ENCODE measurements at regions not wholly inside any gene's neighbourhood (a gene's known extent, or its start where the extent isn't known, plus 50 kb on each side); places are given as distances from the start of the nearest gene placed in this dataset.

DNA sequence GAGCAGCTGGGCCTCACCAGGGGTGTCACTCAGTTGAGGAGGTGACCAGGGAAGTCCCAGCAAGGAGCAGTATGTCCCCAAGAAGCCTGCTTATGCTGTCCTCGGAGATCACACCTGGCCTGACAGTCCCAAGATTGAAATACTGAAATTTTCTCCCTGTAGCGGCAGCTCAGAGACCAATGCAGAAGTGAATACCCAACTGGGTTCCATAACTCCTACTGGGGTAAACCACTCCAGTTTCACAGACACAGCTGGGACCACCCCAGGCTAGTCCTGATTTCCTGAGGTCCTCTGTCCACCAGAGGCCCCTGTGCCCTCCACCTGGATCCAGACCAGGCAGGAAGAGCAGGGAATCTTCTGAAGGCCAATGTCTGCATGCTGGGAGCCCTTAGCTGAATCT is 298.1 kb downstream of the ZEB1 start:
- H3K27me3 Mint-ChIP-seq (ENCODE audit: unreplicated experiment) = no peaks in the 10 kb centered on the region
- peaks cover 14% of the 10 kb centered on the region for H3K36me3 Mint-ChIP-seq (ENCODE audit: unreplicated experiment)

DNA sequence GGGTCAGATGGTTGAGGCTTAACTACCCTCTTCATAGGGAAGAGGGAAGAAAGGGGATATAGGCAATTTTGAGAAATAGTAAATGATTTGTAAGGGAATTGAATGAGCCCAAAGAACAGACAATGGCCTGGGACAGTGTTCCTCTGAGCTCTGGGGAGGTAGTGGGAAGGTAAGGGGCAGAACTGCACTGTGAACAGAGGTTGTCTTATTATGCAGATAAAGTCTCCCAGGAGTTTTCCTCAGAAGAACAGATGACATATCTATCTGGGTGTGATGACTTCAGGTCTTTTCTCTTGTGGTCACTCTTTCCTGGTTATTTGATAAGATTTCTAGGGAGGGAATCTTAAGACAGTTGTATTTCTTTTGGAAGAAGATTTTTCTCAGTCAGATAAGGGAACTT is 296.1 kb downstream of the ZEB1 start:
- Mint-ChIP-seq H3K27ac (ENCODE audit: unreplicated experiment) (no peak overlapping the region), H3K4me1 (ENCODE audit: low read depth, unreplicated experiment) (peaks cover 17% of the 10 kb centered on the region), H3K36me3 (ENCODE audit: unreplicated experiment) (peaks cover 10% of the 10 kb centered on the region), H3K9me3 (ENCODE audit: unreplicated experiment) (peaks cover 3% of the 10 kb centered on the region), H3K27me3 (ENCODE audit: unreplicated experiment) (no peaks in the 10 kb centered on the region), H3K4me3 (ENCODE audit: unreplicated experiment) (no peak overlapping the region)
- DNase-seq = no peak
- TF ChIP-seq, protein P1, sequence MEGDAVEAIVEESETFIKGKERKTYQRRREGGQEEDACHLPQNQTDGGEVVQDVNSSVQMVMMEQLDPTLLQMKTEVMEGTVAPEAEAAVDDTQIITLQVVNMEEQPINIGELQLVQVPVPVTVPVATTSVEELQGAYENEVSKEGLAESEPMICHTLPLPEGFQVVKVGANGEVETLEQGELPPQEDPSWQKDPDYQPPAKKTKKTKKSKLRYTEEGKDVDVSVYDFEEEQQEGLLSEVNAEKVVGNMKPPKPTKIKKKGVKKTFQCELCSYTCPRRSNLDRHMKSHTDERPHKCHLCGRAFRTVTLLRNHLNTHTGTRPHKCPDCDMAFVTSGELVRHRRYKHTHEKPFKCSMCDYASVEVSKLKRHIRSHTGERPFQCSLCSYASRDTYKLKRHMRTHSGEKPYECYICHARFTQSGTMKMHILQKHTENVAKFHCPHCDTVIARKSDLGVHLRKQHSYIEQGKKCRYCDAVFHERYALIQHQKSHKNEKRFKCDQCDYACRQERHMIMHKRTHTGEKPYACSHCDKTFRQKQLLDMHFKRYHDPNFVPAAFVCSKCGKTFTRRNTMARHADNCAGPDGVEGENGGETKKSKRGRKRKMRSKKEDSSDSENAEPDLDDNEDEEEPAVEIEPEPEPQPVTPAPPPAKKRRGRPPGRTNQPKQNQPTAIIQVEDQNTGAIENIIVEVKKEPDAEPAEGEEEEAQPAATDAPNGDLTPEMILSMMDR (IDR thresholded peaks at IDR 0.05; ENCODE audit: partially characterized antibody, unreplicated experiment) = no peak

More for the DNA sequence above, 298.1 kb downstream of the ZEB1 start:
- Mint-ChIP-seq H3K27ac (ENCODE audit: unreplicated experiment) (no peak overlapping the region), H3K9me3 (ENCODE audit: unreplicated experiment) (peaks cover 3% of the 10 kb centered on the region), H3K4me3 (ENCODE audit: unreplicated experiment) (no peak overlapping the region), H3K4me1 (ENCODE audit: low read depth, unreplicated experiment) (peaks cover 23% of the 10 kb centered on the region)
- DNase-seq = no peak
- TF ChIP-seq, protein P1 (IDR thresholded peaks at IDR 0.05; ENCODE audit: partially characterized antibody, unreplicated experiment) = no peak

DNA sequence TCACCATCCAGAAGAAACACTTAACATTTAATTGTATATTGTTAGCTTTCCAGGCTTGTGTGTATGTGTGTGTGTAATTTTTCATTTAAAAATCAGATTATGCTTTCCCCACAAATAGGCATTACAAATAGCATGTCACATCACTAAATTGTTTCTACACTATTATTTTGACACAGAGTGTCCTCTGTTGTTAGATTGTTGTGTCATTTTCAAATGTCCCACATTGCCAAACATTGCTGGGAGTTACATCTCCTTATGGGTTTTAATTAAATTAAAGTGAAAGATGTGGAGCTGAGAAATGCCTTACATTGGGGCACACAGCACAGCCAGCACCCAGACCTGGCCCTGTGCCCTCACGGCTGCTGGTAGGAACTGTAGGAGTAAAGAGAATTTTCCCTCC is 295.6 kb downstream of the ZEB1 start:
- H3K4me1 Mint-ChIP-seq (ENCODE audit: low read depth, unreplicated experiment) = peaks cover 14% of the 10 kb centered on the region
- TF ChIP-seq, protein P1 (IDR thresholded peaks at IDR 0.05; ENCODE audit: partially characterized antibody, unreplicated experiment) = no peak
- H3K27ac Mint-ChIP-seq (ENCODE audit: unreplicated experiment) = no peak overlapping the region
- peaks cover 10% of the 10 kb centered on the region for H3K36me3 Mint-ChIP-seq (ENCODE audit: unreplicated experiment)
- H3K27me3 Mint-ChIP-seq (ENCODE audit: unreplicated experiment) = no peaks in the 10 kb centered on the region
- DNase-seq = no peak
- H3K9me3 Mint-ChIP-seq (ENCODE audit: unreplicated experiment) = peaks cover 3% of the 10 kb centered on the region
- H3K4me3 Mint-ChIP-seq (ENCODE audit: unreplicated experiment) = no peak overlapping the region

DNA sequence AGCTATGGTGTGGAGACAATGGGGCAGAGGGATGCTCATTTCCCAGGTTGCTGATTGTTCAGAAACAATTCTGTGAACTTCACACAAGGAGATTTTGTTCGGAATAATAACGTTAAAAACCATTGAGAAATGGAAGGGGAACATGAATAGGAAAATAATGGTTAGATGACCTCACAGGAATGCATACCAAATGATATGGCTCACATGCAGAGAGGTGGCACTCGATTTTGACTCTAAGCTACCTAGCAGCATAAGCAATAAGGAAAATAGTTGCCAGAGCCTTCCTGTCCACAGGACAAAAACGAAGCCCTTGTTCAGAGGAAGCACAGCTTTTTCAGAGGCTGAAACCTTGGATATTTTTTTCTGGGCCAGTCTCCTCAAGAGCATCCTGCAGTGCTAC is 293.1 kb downstream of the ZEB1 start:
- TF ChIP-seq, protein P1 (IDR thresholded peaks at IDR 0.05; ENCODE audit: partially characterized antibody, unreplicated experiment) = no peak
- no peaks in the 10 kb centered on the region for H3K4me1 Mint-ChIP-seq (ENCODE audit: low read depth, unreplicated experiment)
- no peak overlapping the region for H3K4me3 Mint-ChIP-seq (ENCODE audit: unreplicated experiment)
- no peak for DNase-seq
- no peaks in the 10 kb centered on the region for H3K9me3 Mint-ChIP-seq (ENCODE audit: unreplicated experiment)
- peaks cover 2% of the 10 kb centered on the region for H3K27me3 Mint-ChIP-seq (ENCODE audit: unreplicated experiment)
- H3K36me3 Mint-ChIP-seq (ENCODE audit: unreplicated experiment) = peaks cover 10% of the 10 kb centered on the region
- H3K27ac Mint-ChIP-seq (ENCODE audit: unreplicated experiment) = no peak overlapping the region

DNA sequence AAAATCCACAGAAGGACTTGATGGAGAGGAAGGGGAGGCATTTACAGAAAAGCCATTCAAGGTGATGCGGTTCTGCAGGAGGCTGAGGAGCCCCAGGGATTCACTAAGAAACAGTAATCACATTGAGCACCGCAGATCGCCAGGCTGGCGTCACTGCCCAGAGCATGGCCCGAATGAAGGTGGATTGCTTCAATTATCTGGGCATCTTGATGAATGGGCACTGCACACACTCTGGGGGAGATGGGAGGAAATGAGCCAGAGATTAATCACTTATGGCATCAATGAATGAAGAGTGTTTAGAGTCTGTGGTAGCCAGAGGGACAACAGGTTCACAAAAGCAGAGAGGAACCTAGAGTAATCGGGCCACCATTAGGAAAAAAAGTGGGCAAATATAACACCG is 292.1 kb downstream of the ZEB1 start:
- Mint-ChIP-seq H3K27me3 (ENCODE audit: unreplicated experiment) (peaks cover 2% of the 10 kb centered on the region), H3K9me3 (ENCODE audit: unreplicated experiment) (no peaks in the 10 kb centered on the region), H3K4me3 (ENCODE audit: unreplicated experiment) (no peak overlapping the region), H3K27ac (ENCODE audit: unreplicated experiment) (no peak overlapping the region), H3K36me3 (ENCODE audit: unreplicated experiment) (peaks cover 10% of the 10 kb centered on the region), H3K4me1 (ENCODE audit: low read depth, unreplicated experiment) (no peaks in the 10 kb centered on the region)
- no peak for DNase-seq
- TF ChIP-seq, protein P1 (IDR thresholded peaks at IDR 0.05; ENCODE audit: partially characterized antibody, unreplicated experiment) = no peak

Data from glutamatergic neuron (in vitro differentiated cells).